Skin epidermis (tissue), 12 donors: ENCODE measurements at regions not wholly inside any gene's neighbourhood (a gene's known extent, or its start where the extent isn't known, plus 50 kb on each side); places are given as distances from the start of the nearest gene placed in this dataset.
A peak's percentile ranks its signal among the peaks of the same experiment; 100 is the strongest.

Experiments used
- H3K27ac ChIP-seq, 21 experiments: fragments of 200-600 bp; sonication (generic) in 11 of 21; one replicate each; pipeline ENCODE4 v1.5.0; 2020; ENCODE audit warnings: mild to moderate bottlenecking in 3 of 21, inconsistent platforms in 2 of 21, moderate library complexity in 2 of 21
- H3K4me3 ChIP-seq, 7 experiments: fragments of 200-600 bp; sonication (generic) in 2 of 7; one replicate each; pipeline ENCODE4 v1.5.0; 2020; ENCODE audit warnings: inconsistent platforms in 2 of 7, mild to moderate bottlenecking in 2 of 7, moderate library complexity in 1 of 7

DNA sequence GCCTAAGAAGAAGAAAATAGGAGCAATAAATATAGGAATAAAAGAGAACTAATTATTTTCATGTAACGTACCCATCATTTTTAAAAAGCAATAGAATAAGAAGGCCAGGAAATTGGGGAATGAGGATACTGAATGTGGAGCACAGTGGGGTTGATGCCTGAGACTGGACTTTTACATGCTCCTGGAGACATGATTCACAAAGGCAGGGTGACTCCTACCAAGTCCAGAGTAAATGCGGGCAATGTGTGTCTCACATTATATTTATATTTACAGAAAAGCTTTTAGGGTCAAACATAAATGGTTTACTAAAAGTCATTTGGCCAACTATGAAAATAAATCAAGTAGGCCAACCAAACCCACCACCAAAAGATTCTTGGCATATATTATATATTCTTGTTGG, 87.9 kb upstream of the COL5A2 start:
- Histone ChIP-seq H3K4me3 (no peak overlapping the region), H3K27ac (peak overlapping the region in 11 of 21 experiments; percentile 4 to 75 (median 35))

GRCh38 chr2:189267925-189268579, 88.5 kb upstream of the COL5A2 start:
- Histone ChIP-seq H3K4me3 (no peak overlapping the region), H3K27ac (peak overlapping the region in 11 of 21 experiments; percentile 10 to 86 (median 35))

DNA sequence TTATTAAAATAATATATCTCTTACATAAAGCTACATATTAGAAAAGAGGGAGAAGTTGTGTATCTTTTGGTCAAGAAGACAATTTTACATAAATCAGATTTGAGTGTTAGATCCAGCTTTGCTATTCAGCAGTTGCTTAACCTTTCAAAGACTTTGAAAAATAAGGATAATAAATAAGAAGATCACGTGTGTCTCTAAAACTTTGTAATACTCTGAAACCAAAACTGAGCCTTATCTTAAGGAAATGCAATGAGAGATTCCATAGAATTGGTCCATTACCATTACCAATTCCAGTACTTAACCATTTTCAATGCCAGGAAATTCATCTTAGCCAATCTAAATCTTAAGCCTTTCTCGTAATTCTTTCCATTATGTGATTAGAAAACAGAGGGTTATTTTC, 89.2 kb upstream of the COL5A2 start:
- peak overlapping the region in 7 of 21 experiments; percentile 23 to 86 (median 31) for H3K27ac ChIP-seq
- no peak overlapping the region for H3K4me3 ChIP-seq

DNA sequence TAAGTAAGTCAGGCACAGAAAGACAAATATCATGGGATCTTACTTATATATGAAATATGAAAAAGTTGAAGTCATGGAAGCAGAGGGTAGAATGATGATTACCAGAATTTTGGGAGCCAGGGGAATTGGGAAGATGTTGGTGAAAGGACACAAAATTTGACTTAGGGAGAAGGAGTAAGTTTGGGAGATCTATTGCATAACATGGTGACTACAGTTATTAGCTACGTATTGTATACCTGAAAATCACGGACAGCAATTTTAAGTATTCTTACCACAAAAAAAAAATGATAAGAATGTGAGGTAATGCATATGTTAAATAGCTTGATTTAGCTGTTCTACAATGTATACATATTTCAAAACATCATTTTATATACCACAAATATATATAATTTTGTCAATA, 94.2 kb upstream of the COL5A2 start:
- Histone ChIP-seq H3K27ac (no peak overlapping the region), H3K4me3 (no peak overlapping the region)

- Histone ChIP-seq H3K4me3 (no peak overlapping the region), H3K27ac (no peak overlapping the region)
These were observed 94.8 kb upstream of the COL5A2 start for GRCh38 chr2:189274361-189274760.

- H3K4me3 ChIP-seq = no peak overlapping the region
- H3K27ac ChIP-seq = peak overlapping the region in 6 of 21 experiments; percentile 5 to 44 (median 25)
These were observed 96.7 kb upstream of the COL5A2 start for GRCh38 chr2:189276277-189276676.

DNA sequence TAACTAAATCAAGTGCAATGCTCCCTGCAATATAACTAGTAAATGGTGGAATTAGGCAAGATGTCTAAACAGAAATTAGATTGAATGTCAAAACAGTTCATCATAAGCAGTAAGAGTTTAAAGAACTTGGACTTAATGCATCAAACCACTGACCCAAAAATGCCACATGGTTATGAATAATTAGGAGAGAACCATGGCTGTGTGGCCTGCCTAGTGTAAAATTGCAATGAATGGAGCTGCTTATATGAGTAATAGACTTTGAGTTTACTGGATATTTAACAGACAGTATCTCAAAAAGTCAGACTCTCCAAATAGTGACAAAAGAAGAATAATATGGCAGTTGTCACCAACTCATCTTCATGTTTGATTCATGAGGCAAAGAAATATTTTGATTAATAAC, 101.6 kb upstream of the COL5A2 start:
- H3K4me3 ChIP-seq = no peak overlapping the region
- no peak overlapping the region for H3K27ac ChIP-seq

DNA sequence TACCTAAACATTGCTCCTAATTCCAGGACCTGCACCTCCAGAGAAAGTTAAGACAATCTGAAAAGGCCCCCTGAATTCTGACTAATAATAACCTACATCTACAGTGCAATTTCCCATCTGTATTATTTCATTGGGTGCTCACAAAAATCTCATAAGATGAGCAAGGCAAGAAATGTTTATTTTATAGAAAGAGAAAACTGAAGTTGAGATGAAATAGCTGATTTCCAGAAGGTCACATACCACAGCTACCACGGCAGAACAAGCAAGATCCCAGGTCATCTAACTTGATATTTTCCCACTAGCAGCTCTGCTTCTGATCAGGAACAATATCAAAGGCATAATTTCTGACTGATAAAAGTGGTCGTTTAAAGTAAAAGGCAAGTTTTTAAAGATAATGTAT, 105.8 kb upstream of the COL5A2 start:
- H3K4me3 ChIP-seq = no peak overlapping the region
- peak overlapping the region in 15 of 21 experiments; percentile 3 to 80 (median 39) for H3K27ac ChIP-seq

DNA sequence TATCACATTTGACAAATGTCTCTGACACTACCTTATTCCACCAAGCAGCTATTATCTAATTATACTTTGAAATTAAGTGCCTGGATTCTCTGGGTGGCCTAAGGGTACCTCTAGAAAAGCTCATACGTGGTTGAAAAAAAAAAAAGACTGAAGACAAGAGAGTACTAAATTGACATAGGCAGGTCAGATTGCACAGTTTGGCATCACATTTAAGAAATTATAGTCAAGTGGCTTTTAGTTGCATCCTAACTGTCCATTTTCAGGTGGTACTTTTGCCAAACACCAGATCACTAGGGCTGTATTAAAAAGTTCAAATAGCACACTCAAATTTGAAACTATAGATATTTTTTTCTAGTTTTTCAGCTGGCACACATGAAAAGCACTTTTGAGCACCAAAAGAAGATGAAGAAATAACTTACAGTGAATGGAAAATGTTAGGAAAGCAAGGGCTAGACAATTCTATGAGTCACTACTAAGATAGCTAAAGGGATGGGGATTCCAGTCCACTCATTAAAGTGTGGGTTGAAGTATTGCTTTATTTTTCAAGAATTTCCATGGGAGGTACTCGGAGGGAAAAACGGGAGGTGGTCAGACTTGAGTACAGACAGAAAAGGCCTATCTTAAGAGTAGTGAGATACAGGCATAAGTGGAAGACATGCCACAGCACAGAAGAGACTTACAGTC, 106.5 kb upstream of the COL5A2 start:
- H3K4me3 ChIP-seq = no peak overlapping the region
- H3K27ac ChIP-seq = peak overlapping the region in 14 of 21 experiments; percentile 9 to 80 (median 41)

DNA sequence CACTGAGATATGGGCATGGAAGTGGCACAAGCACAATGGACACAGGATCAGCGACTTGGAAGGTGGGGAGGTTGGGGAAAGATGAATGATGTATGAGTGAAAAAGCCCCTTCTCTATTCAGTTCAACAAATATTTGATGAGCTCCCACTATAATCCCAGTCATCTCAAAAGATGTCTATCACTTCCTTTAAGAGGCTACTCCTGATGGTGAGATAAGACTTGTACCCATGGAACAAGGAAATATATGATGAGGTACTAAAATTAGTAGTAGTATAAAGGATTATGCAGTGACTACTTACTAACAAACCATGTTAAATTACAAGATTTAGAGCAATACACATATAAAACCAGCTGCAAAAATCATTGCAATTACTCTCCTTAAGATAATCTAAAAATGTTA, 107.8 kb upstream of the COL5A2 start:
- Histone ChIP-seq H3K27ac (peak overlapping the region in 4 of 21 experiments; percentile 5 to 80 (median 63)), H3K4me3 (no peak overlapping the region)

DNA sequence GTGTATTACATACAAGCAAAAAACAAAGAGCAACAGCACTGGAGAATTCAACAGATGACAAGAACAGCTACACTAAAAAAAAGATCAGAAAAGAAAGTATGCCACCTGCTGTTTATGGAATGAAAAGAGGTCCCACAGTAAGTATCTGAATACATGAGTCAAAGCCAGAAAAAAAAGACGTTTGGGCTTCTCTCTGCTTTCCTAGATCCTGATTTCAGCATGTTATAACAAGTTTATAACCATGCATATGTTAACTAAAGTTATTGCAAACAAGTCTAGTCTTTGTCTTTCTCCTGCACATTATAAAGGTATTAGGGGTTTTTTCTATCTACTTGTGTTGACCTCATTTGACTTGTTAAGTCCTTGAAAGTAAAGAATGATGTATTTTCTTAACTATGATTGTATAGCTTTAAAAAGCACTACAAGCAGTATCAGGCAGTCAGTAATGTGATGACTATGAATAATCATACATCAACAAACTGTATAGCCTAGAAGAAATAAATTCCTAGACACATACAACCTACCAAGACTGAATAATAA, 108.5 kb upstream of the COL5A2 start:
- Histone ChIP-seq H3K4me3 (no peak overlapping the region), H3K27ac (peak overlapping the region in 5 of 21 experiments; percentile 34 to 80 (median 59))

- H3K4me3 ChIP-seq = no peak overlapping the region
These were observed 111.9 kb upstream of the COL5A2 start for GRCh38 chr2:189291460-189291859.

DNA sequence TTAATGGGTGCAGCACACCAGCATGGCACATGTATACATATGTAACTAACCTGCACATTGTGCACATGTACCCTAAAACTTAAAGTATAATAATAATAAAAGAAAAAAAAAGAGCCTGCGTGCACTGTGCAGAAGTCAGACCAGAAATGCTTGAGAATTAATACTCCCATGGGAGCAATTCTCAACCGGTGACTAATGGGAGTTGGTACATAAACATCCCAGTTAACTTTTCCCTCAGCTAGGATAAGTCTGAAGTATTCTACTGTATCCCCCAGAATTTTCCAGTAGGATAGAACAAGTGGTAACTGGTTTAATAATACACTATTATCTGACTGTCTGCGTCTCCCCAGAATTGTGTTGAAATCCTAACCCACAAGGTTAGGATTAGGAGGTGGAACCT, 113.6 kb upstream of the COL5A2 start:
- no peak overlapping the region for H3K4me3 ChIP-seq
- H3K27ac ChIP-seq = no peak overlapping the region

More at GRCh38 chr2:189291460-189291859, 111.9 kb upstream of the COL5A2 start:
- H3K27ac ChIP-seq = no peak overlapping the region

DNA sequence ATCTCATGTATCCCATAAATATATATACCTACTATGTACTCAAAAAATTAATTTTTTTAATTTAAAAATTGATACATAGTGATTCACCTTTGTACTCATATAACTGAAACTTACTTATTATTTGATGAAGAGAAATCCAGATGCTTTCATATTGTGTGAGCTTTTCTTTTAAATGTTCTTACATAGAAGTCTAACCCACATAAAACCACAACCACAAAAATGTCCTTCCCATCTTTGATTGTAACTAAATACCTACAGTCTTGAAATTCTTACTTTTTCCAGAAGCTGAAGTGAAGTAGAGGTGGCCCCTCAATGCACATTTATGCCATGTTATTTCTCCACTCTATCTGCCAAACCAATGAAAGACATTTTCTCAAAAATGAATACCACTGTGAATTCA, 117.9 kb upstream of the COL5A2 start:
- H3K4me3 ChIP-seq = no peak overlapping the region
- peak overlapping the region in 1 of 21 experiments; percentile 14 for H3K27ac ChIP-seq

- H3K27ac ChIP-seq = peak overlapping the region in 1 of 21 experiments; percentile 30
- H3K4me3 ChIP-seq = no peak overlapping the region
These were observed 118.5 kb upstream of the COL5A2 start for GRCh38 chr2:189298038-189298437.

- H3K4me3 ChIP-seq = no peak overlapping the region
- peak overlapping the region in 1 of 21 experiments; percentile 30 for H3K27ac ChIP-seq
These were observed 118.9 kb upstream of the COL5A2 start for GRCh38 chr2:189298481-189298880.

- Histone ChIP-seq H3K4me3 (no peak overlapping the region), H3K27ac (no peak overlapping the region)
These were observed 120.4 kb upstream of the COL5A2 start for GRCh38 chr2:189299974-189300373.

- no peak overlapping the region for H3K27ac ChIP-seq
- no peak overlapping the region for H3K4me3 ChIP-seq
These were observed 121.4 kb upstream of the COL5A2 start for GRCh38 chr2:189300916-189301315.

DNA sequence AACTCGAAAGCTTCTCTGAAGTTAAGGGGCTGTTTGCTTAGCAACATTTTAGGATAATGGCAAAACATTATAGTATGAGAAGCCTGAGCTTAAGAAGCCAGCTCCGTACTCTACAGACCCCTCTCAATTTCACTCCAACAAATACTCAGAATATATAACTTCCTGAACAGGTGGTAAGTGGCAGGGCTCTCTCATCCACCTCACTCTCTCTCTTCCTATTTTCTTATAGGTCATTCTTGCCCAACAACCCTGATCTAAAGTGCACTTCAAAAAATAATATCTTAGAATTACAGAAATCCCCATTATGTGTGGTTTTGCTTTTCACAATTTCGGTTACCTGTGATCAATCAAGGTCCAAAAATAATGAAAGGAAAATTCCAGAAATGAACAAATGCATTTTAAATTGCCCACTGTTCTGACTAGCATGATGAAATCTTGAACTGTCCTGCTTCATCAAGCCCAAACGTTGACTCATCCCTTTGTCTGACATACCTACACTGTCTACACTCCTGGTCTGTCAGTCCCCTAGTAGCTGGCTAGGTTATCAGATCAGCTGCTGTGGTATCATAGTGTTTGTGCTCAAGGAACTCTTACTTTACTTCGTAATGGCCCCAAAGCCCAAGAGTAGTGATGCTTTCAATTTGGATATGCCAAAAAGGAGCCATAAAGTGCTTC, 122.8 kb upstream of the COL5A2 start:
- H3K27ac ChIP-seq = no peak overlapping the region

DNA sequence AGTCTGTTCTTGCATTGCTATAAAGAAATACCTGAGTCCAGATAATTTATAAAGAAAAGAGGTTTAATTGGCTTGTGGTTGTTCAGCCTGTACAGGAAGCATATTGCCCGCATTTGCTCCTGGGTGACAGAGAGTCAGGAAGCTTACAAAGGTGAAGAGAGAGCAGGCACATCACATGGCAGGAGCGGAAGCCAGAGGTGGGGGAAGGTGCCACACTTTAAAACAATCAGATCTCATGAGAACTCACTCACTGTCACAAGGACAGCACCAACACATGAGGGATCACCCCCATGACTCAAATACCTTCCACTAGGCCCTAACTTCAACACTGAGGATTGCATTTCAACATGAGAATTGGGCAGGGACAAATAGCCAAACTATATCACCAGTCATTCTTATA, 124.8 kb upstream of the COL5A2 start:
- H3K27ac ChIP-seq = no peak overlapping the region
- H3K4me3 ChIP-seq = no peak overlapping the region

More for the DNA sequence above, 122.8 kb upstream of the COL5A2 start:
- H3K4me3 ChIP-seq = no peak overlapping the region
